Mammary epithelial cell (primary cell): ENCODE measurements at regions not wholly inside any gene's neighbourhood (a gene's known extent, or its start where the extent isn't known, plus 50 kb on each side); places are given as distances from the start of the nearest gene placed in this dataset.

Experiments
- CTCF ChIP-seq, 2 donors: IDR thresholded peaks in 1 of 2; conservative IDR thresholded peaks in 1 of 2; 2 replicates each; pipeline ENCODE4 v1.5.1; 2011 to 2012; ENCODE audit warnings: inconsistent platforms in 2 of 2, low read length in 2 of 2, mild to moderate bottlenecking in 2 of 2, control low read depth in 1 of 2, low read depth in 1 of 2; ENCODE audit not compliant: insufficient read depth in 1 of 2; ENCODE audit errors: extremely low read depth in 1 of 2
- EZH2 ChIP-seq: IDR thresholded peaks from 2 replicates; pipeline ENCODE4 v1.6.1; 2012; ENCODE audit warnings: low read length, inconsistent platforms, borderline replicate concordance

DNA sequence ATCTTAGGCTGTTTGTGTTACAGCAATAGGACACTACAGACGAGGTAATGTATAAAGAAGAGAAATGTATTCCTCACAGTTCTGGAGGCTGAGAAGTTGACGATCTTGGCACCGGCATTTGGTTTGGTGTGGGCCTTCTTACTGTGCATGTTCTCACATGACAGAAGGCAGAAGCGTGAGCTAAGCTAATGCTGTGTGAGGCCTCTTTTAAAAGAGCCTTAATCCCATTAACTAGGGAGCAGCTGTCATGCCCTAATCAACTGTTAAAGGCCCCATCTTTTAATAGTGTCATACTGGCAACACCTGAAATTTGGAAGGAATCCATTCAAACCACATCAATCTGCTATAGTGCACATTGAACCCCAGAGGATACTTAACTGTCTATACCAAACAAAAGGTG is 992.9 kb downstream of the GALC start:
- TF ChIP-seq CTCF (conservative IDR thresholded peaks at IDR 0.05 in 1 of 2, IDR thresholded peaks at IDR 0.05 in 1 of 2; ENCODE audit: extremely low read depth in 1 of 2, insufficient read depth in 1 of 2, low read depth in 1 of 2, low read length in 2 of 2) (no peak), EZH2 (no peak)
